ENCODE measurements at regions not wholly inside any gene's neighbourhood (a gene's known extent, or its start where the extent isn't known, plus 50 kb on each side); places are given as distances from the start of the nearest gene placed in this dataset.

DNA sequence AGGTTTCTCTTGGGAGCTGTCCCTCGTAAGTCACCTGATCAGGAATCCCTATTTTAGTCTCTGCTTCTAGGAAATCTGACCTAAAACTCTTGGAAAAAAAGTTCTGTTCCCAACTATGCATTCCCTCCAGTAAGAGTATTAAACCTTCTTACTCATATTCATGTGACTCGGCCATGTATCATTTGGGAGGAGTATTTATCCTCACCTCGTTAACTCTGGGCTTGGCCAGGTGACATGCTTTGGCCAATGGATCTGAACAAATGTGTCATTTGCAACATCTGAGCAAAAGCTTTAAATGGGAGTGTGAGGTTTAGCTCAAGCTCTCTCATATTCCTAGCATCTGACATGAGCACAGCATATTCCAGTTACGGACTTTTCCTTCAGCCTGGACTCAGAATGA lies 226.8 kb downstream of the NUAK1 start:
- Histone ChIP-seq H3K4me3 (ENCODE audit: low read length in 3 of 3) (no peak overlapping the region), H3K27me3 (ENCODE audit: control insufficient read depth, insufficient read depth, low read length) (no peaks in the 10 kb centered on the region), H3K4me1 (ENCODE audit: control insufficient read depth in 2 of 3, insufficient read depth in 2 of 3, low read depth in 1 of 3, low read length in 3 of 3) (no peaks in the 10 kb centered on the region), H3K9ac (ENCODE audit: low read length in 3 of 3) (no peak overlapping the region), H3K27ac (ENCODE audit: low read depth in 2 of 2, low read length in 2 of 2) (no peak overlapping the region), H3K36me3 (ENCODE audit: control insufficient read depth in 2 of 3, insufficient read depth in 3 of 3, low read length in 3 of 3) (no peaks in the 10 kb centered on the region), H3K9me3 (ENCODE audit: control insufficient read depth in 2 of 3, insufficient read depth in 1 of 3, low read length in 3 of 3) (no peaks in the 10 kb centered on the region)
- DNase-seq = no peak
- intact Hi-C loops (cut with DNase I) = no loop called here
- no peak for FAIRE-seq
- TF ChIP-seq CTCF (IDR thresholded peaks at IDR 0.05; ENCODE audit: borderline replicate concordance, extremely low read depth, insufficient read depth) = no peak

DNA sequence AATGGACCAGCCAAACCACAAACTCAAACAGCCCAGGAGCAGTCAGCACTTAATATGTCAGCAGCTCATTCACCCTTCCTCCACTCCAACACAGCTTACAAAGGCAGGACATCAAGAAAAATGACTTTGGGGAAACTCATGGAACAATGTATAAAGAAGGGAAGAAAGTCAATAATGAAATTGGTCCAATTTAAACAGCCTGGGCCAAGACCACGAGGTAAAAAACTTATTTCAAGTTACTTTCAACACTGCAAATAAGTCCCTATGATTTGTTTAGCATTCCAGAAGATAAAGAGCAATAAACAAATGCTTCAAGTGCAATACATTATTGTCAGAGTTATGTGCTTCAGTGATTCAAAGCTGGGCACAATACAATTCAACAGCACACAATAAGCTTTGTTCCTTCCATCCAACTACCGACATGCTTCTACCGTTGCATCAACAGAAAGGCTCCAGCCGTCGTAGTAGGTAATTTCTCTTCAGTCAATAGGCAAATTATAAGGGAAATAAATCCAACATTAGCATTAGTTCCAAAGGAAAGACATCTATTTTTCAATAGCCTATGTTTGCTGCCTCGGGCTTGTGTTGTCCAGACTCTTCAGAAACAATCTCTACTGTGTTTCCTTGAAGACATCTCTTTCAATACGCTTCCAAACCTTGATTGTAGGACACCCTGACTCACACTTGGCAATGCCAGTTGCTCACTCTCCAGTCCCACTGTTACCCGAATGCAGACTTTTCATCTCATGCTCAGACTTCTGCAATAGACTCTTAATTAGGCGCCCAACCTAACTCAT lies 225.7 kb downstream of the NUAK1 start:
- H3K9me3 ChIP-seq (ENCODE audit: control insufficient read depth in 2 of 3, insufficient read depth in 1 of 3, low read length in 3 of 3) = no peaks in the 10 kb centered on the region
- no peak overlapping the region for H3K9ac ChIP-seq (ENCODE audit: low read length in 3 of 3)
- DNase-seq (peak in 1 of 5 donors; percentile 58), FAIRE-seq (no peak)
- H3K27ac ChIP-seq (ENCODE audit: low read depth in 2 of 2, low read length in 2 of 2) = no peak overlapping the region
- H3K27me3 ChIP-seq (ENCODE audit: control insufficient read depth, insufficient read depth, low read length) = no peaks in the 10 kb centered on the region
- H3K36me3 ChIP-seq (ENCODE audit: control insufficient read depth in 2 of 3, insufficient read depth in 3 of 3, low read length in 3 of 3) = no peaks in the 10 kb centered on the region
- no peak overlapping the region for H3K4me3 ChIP-seq (ENCODE audit: low read length in 3 of 3)
- no peak for TF ChIP-seq CTCF (IDR thresholded peaks at IDR 0.05; ENCODE audit: borderline replicate concordance, extremely low read depth, insufficient read depth)
- no peaks in the 10 kb centered on the region for H3K4me1 ChIP-seq (ENCODE audit: control insufficient read depth in 2 of 3, insufficient read depth in 2 of 3, low read depth in 1 of 3, low read length in 3 of 3)
- intact Hi-C loops (cut with DNase I) = no loop called here

DNA sequence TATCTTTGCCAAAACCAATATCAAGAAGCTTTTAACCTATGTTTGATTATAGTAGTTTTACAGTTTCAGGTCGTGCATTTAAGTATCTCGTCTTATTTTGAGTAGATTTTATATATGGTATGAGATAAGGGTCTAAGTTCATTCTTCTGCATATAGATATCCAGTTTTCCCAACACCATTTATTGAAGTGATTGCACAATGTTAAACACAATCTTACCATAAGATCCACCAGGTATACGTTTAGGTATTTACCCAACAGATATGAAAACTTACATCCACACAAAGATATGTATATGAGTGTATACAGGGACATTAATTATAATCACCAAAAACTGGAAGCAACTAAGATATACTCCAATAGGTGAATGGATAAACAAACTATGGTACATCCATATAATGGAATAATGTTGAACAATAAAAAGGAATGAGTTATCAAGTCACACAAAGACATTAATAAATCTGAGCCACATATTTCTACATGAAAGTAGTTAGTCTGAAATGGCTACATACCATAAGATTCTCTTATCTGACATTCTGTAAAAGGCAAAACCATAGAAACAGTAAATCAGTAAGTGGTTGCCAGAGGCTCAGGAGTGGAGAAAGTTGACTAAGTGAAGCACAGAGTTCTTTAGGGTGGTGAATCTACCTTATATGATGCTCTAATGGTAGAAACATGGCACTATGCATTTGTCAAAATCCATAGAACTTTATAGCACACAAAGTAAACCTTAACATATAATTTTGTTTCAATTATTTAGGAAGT lies 222.6 kb downstream of the NUAK1 start:
- intact Hi-C loops (cut with DNase I) = no loop called here
- Histone ChIP-seq H3K4me3 (ENCODE audit: low read length in 3 of 3) (no peak overlapping the region), H3K4me1 (ENCODE audit: control insufficient read depth in 2 of 3, insufficient read depth in 2 of 3, low read depth in 1 of 3, low read length in 3 of 3) (no peaks in the 10 kb centered on the region), H3K9me3 (ENCODE audit: control insufficient read depth in 2 of 3, insufficient read depth in 1 of 3, low read length in 3 of 3) (no peaks in the 10 kb centered on the region), H3K9ac (ENCODE audit: low read length in 3 of 3) (no peak overlapping the region), H3K36me3 (ENCODE audit: control insufficient read depth in 2 of 3, insufficient read depth in 3 of 3, low read length in 3 of 3) (no peaks in the 10 kb centered on the region), H3K27ac (ENCODE audit: low read depth in 2 of 2, low read length in 2 of 2) (no peak overlapping the region), H3K27me3 (ENCODE audit: control insufficient read depth, insufficient read depth, low read length) (no peaks in the 10 kb centered on the region)
- TF ChIP-seq CTCF (IDR thresholded peaks at IDR 0.05; ENCODE audit: borderline replicate concordance, extremely low read depth, insufficient read depth) = no peak
- no peak for DNase-seq
- no peak for FAIRE-seq

Measured in kidney (tissue), 13 donors.